ENCODE measurements at regions not wholly inside any gene's neighbourhood (a gene's known extent, or its start where the extent isn't known, plus 50 kb on each side); places are given as distances from the start of the nearest gene placed in this dataset.

DNA sequence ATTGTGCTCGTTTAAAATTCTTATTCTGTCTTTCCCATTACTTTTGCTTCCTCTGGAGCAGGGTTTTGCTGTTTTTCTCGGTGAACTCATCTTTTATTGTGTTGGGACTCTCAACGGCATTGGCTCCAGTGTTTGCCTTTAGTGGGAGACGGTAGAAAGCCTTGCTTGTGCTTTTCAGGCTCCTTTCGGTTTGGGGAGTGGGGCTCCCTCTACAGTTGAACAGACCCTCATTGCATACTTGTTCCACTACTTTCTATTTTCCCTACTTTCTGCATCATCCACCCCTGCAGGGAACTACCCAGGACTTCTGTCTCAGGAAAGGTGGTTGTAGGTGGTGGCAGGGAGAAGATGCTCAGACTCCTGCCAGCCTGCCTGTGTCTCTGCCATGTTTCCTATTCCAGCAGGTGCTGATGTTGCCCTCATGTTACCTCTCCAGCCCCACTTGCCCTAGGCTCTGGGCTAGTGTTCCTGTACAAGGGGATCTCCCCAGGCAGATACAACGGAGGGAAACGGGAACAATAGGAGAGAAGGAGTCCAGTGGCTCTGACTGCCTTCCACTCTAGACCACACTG lies 68.5 kb upstream of the ZBTB18 start:
- TF ChIP-seq, protein P1, sequence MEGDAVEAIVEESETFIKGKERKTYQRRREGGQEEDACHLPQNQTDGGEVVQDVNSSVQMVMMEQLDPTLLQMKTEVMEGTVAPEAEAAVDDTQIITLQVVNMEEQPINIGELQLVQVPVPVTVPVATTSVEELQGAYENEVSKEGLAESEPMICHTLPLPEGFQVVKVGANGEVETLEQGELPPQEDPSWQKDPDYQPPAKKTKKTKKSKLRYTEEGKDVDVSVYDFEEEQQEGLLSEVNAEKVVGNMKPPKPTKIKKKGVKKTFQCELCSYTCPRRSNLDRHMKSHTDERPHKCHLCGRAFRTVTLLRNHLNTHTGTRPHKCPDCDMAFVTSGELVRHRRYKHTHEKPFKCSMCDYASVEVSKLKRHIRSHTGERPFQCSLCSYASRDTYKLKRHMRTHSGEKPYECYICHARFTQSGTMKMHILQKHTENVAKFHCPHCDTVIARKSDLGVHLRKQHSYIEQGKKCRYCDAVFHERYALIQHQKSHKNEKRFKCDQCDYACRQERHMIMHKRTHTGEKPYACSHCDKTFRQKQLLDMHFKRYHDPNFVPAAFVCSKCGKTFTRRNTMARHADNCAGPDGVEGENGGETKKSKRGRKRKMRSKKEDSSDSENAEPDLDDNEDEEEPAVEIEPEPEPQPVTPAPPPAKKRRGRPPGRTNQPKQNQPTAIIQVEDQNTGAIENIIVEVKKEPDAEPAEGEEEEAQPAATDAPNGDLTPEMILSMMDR (conservative IDR thresholded peaks at IDR 0.05; ENCODE audit: low read depth, low read length): 0 out of 2 replicates have a peak, but pooled peaks have one; percentile 22
- TF ChIP-seq RAD21 (IDR thresholded peaks at IDR 0.05; ENCODE audit: low read length): no peak
- TF ChIP-seq, protein P2, sequence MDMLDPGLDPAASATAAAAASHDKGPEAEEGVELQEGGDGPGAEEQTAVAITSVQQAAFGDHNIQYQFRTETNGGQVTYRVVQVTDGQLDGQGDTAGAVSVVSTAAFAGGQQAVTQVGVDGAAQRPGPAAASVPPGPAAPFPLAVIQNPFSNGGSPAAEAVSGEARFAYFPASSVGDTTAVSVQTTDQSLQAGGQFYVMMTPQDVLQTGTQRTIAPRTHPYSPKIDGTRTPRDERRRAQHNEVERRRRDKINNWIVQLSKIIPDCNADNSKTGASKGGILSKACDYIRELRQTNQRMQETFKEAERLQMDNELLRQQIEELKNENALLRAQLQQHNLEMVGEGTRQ (IDR thresholded peaks at IDR 0.05; ENCODE audit: low read depth, low read length): no peak
- TF ChIP-seq MAFK (IDR thresholded peaks at IDR 0.05; ENCODE audit: low read depth, low read length): no peak
- no peak for TF ChIP-seq BHLHE40 (IDR thresholded peaks at IDR 0.05; ENCODE audit: low read depth, low read length)
- TF ChIP-seq POLR2A (IDR thresholded peaks at IDR 0.05; ENCODE audit: low read depth, low read length): no peak
- no peak for TF ChIP-seq CEBPB (IDR thresholded peaks at IDR 0.05; ENCODE audit: low read depth, low read length)
- no peak for TF ChIP-seq MAZ (IDR thresholded peaks at IDR 0.05; ENCODE audit: borderline replicate concordance, low read depth, low read length)
- TF ChIP-seq, protein P3, sequence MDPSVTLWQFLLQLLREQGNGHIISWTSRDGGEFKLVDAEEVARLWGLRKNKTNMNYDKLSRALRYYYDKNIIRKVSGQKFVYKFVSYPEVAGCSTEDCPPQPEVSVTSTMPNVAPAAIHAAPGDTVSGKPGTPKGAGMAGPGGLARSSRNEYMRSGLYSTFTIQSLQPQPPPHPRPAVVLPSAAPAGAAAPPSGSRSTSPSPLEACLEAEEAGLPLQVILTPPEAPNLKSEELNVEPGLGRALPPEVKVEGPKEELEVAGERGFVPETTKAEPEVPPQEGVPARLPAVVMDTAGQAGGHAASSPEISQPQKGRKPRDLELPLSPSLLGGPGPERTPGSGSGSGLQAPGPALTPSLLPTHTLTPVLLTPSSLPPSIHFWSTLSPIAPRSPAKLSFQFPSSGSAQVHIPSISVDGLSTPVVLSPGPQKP (IDR thresholded peaks at IDR 0.05; ENCODE audit: borderline replicate concordance, low read depth, low read length): no peak
- no peak for TF ChIP-seq FOS (IDR thresholded peaks at IDR 0.05; ENCODE audit: low read depth, low read length)
- TF ChIP-seq SMC3 (IDR thresholded peaks at IDR 0.05; ENCODE audit: low read depth, low read length): no peak
- no peak for TF ChIP-seq RCOR1 (IDR thresholded peaks at IDR 0.05; ENCODE audit: insufficient replicate concordance, low read length)
- no peak for TF ChIP-seq MXI1 (IDR thresholded peaks at IDR 0.05; ENCODE audit: borderline replicate concordance, low read depth, low read length)
- TF ChIP-seq NFE2L2 (IDR thresholded peaks at IDR 0.05; ENCODE audit: low read depth, low read length): no peak
